ENCODE measurements at regions not wholly inside any gene's neighbourhood (a gene's known extent, or its start where the extent isn't known, plus 50 kb on each side); places are given as distances from the start of the nearest gene placed in this dataset.

DNA sequence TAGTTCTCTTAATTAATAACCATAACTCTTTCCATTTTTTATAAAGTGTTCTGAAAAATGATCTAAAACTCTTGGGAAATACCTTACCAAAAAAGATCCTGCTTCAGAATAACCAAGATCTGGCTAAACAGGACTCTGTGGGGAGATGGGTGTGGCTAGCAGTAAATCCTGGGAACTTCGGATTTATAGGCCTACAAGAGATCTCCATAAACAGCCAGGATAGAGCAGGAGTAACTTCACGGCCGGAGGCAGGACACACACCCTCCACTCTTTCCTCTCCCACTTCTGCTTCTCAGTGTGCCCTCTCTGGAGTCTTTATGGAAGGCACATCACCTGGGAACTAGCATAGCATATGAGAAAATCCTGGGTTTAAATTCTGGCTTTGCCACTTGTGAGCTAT, 309.4 kb upstream of the SOX2 start:
- TF ChIP-seq, protein P1, sequence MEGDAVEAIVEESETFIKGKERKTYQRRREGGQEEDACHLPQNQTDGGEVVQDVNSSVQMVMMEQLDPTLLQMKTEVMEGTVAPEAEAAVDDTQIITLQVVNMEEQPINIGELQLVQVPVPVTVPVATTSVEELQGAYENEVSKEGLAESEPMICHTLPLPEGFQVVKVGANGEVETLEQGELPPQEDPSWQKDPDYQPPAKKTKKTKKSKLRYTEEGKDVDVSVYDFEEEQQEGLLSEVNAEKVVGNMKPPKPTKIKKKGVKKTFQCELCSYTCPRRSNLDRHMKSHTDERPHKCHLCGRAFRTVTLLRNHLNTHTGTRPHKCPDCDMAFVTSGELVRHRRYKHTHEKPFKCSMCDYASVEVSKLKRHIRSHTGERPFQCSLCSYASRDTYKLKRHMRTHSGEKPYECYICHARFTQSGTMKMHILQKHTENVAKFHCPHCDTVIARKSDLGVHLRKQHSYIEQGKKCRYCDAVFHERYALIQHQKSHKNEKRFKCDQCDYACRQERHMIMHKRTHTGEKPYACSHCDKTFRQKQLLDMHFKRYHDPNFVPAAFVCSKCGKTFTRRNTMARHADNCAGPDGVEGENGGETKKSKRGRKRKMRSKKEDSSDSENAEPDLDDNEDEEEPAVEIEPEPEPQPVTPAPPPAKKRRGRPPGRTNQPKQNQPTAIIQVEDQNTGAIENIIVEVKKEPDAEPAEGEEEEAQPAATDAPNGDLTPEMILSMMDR (conservative IDR thresholded peaks at IDR 0.05; ENCODE audit: low read depth, low read length): no peak
- H3K4me3 ChIP-seq (ENCODE audit: low read depth, low read length): no peak overlapping the region
- no peak for DNase-seq (ENCODE audit: low read depth)

DNA sequence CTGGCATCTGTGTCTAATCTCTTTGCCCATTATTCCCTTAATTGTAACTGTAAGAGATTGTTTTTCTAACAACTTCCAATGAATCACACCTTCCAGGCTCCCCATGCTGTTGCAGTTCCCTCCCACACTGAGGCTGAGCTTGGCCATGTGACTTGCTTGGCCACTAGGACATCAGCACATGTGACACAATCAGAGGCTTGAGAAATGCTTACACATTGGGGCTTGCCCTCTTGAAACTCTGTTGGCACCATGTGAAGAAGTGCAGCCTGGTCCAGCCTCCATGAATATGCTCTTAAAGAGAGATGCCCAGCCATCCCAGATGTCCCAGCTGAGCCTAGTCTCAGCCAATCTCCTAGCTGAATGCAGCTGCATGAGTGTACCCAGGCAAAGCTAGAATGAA, 326.8 kb upstream of the SOX2 start:
- TF ChIP-seq, protein P1 (conservative IDR thresholded peaks at IDR 0.05; ENCODE audit: low read depth, low read length): no peak
- DNase-seq (ENCODE audit: low read depth): no peak
- no peak overlapping the region for H3K4me3 ChIP-seq (ENCODE audit: low read depth, low read length)

DNA sequence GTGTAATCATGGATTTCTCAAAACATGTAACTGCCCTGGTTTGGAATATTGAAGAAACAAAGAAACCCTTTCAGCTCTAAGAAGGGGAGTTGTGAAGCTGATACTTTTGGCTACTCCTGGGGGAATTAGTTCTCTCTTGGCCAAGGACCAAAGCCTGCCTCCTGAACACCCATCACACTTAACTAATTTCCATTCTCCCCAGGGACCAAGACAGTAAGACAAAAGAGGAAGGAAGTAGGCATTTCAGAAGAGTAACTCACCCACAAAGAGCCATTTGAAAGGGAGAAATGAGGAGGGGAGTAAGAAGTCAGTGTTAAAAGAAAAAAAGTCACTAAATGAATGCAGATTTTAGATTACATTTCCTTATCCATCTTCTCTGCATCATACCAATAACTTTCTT, 328.0 kb upstream of the SOX2 start:
- no peak overlapping the region for H3K4me3 ChIP-seq (ENCODE audit: low read depth, low read length)
- DNase-seq (ENCODE audit: low read depth): no peak
- TF ChIP-seq, protein P1 (conservative IDR thresholded peaks at IDR 0.05; ENCODE audit: low read depth, low read length): no peak

DNA sequence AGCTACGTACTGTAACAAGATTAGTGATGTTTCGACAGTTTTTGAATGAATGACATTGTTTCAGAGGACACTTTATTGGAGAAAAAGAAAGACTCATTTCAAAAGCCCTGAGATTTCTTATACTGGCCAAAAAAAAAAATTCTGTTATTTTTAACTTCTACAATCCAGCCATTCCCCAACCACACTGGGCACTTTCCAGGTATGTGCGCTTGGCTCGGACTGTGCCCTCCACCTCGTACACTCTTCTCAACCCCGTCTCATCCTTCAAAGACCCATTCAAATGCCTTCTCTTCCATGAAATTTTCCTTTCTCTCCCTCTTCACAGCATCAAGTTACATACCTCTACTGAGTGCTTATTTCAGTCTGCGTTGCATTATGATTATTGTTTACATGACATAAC, 328.5 kb upstream of the SOX2 start:
- no peak overlapping the region for H3K4me3 ChIP-seq (ENCODE audit: low read depth, low read length)
- TF ChIP-seq, protein P1 (conservative IDR thresholded peaks at IDR 0.05; ENCODE audit: low read depth, low read length): no peak
- DNase-seq (ENCODE audit: low read depth): no peak

DNA sequence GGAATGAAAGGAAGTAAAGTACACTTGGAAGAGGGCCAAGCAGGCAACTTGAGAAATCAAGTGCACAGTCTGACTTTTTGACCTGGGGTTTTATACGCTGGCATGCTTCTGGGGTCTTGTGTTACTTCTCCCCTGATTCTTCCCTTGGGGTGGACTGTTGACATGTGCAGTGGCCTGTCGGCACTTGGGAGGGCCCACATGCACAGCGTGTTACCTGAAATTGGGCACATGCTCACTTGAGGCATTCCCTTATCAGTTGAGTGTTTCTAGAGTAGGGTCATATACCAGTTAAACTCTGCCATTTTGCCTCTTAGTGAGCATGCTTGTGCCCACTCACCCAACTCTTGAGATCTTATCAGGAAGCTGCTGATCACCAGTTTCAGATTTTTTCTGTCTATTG, 329.1 kb upstream of the SOX2 start:
- TF ChIP-seq, protein P1 (conservative IDR thresholded peaks at IDR 0.05; ENCODE audit: low read depth, low read length): no peak
- no peak for DNase-seq (ENCODE audit: low read depth)
- no peak overlapping the region for H3K4me3 ChIP-seq (ENCODE audit: low read depth, low read length)

DNA sequence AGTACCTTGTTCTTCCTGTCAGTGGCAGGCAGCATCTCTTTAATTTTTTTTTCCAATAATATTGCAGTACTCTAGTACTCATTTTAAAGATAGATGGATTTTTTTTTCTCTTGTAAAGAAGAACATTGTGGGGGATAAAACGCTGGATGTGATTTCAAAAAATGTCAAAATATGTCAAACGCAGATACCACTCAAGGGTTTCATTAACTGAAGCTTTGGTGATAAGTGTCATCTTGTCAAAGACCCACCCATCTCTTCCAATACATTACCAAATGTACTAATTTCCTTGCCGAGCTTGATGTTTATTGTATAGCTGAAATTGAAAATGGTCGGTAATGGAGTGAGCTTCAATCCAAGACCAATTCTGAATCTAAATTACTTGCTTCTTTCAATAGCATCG, 332.4 kb upstream of the SOX2 start:
- no peak overlapping the region for H3K4me3 ChIP-seq (ENCODE audit: low read depth, low read length)
- TF ChIP-seq, protein P1 (conservative IDR thresholded peaks at IDR 0.05; ENCODE audit: low read depth, low read length): no peak
- DNase-seq (ENCODE audit: low read depth): no peak

DNA sequence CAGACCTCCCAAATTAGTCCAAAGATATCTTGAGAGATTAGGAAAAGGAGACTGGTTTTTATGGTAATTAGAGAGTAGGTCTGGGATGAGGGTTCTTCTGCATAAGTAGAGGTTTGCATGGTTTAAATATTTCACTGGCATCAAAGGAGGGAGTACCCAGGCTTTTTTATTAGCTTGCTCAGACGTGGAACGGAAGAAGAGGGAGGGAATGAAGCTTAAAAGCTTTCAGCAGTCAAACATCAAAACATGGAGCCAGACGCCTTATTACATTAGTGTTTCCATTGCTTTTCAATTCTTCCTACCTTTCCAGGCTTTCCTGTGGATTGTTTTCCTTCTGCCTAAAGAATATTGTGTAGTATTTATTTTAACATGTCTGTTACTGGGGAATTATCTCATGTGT, 342.1 kb upstream of the SOX2 start:
- TF ChIP-seq, protein P1 (conservative IDR thresholded peaks at IDR 0.05; ENCODE audit: low read depth, low read length): no peak

More for the DNA sequence above, 342.1 kb upstream of the SOX2 start:
- H3K4me3 ChIP-seq (ENCODE audit: low read depth, low read length): no peak overlapping the region
- no peak for DNase-seq (ENCODE audit: low read depth)
